Prostate gland (tissue), 2 donors: ENCODE measurements at regions not wholly inside any gene's neighbourhood (a gene's known extent, or its start where the extent isn't known, plus 50 kb on each side); places are given as distances from the start of the nearest gene placed in this dataset.

Experiments used
- POLR2AphosphoS5 ChIP-seq: sonication (generic); formaldehyde crosslinking; IDR thresholded peaks from one replicate; pipeline ENCODE4 v1.6.1; 2017; ENCODE audit warnings: antibody characterized with exemption
- TF ChIP-seq, protein P1 (sequence below), 4 experiments: fragments of 200-600 bp in 2 of 4; fragments of 450-650 bp in 2 of 4; sonication (generic) in 2 of 4; IDR thresholded peaks; 1 replicate in 3 of 4; 2 replicates in 1 of 4; pipeline ENCODE4 v1.5.1; 2016 to 2019; ENCODE audit warnings: antibody characterized with exemption in 4 of 4, mild to moderate bottlenecking in 2 of 4, moderate library complexity in 2 of 4

DNA sequence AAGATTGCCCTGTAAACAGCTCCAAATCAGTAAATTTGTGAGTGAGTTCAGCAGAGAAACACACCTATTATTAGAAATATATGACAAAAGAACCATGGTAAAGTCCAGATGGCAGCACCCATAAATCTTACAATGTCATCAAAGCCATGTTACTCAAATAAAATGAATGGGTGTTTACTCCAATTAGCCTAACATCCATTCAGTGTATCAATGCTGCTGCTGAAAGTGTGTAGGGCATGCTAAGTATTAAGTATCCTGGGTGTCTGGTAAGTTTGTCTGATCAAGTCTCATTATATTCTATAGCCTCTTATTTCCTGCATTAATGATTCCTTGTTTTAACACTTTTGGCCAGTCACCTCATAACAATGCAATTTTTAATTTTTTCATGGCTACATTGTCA, 185.5 kb upstream of the STEAP4 start:
- TF ChIP-seq, protein P1, sequence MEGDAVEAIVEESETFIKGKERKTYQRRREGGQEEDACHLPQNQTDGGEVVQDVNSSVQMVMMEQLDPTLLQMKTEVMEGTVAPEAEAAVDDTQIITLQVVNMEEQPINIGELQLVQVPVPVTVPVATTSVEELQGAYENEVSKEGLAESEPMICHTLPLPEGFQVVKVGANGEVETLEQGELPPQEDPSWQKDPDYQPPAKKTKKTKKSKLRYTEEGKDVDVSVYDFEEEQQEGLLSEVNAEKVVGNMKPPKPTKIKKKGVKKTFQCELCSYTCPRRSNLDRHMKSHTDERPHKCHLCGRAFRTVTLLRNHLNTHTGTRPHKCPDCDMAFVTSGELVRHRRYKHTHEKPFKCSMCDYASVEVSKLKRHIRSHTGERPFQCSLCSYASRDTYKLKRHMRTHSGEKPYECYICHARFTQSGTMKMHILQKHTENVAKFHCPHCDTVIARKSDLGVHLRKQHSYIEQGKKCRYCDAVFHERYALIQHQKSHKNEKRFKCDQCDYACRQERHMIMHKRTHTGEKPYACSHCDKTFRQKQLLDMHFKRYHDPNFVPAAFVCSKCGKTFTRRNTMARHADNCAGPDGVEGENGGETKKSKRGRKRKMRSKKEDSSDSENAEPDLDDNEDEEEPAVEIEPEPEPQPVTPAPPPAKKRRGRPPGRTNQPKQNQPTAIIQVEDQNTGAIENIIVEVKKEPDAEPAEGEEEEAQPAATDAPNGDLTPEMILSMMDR (IDR thresholded peaks at IDR 0.05), result no peak
- no peak for TF ChIP-seq POLR2AphosphoS5
